PC-3 (cell line): ENCODE measurements at regions not wholly inside any gene's neighbourhood (a gene's known extent, or its start where the extent isn't known, plus 50 kb on each side); places are given as distances from the start of the nearest gene placed in this dataset.

ENCODE experiments used
- ATAC-seq: fragments of 200-7000 bp; cut with Tn5 transposase; 2 replicates; pipeline ENCODE4 v1.9.1; 2020; ENCODE audit warnings: mild to moderate bottlenecking, moderate library complexity
- BruUV-seq: library from RNA; stranded (reverse); fragments of 400-500 nt; replicated peaks from 2 replicates; lab custom pipeline; 2021; lab: Mats Ljungman, UMichigan
- CTCF ChIA-PET: fragments of 300-600 bp; sonication (Branson Sonifier 250); formaldehyde crosslinking; loops from one replicate; lab custom pipeline; 2022; ENCODE audit warnings: antibody characterized with exemption; lab: Charles Lee
- POLR2A ChIA-PET: fragments of 300-600 bp; sonication (Branson Sonifier 250); formaldehyde crosslinking; loops from one replicate; lab custom pipeline; 2022; ENCODE audit warnings: antibody characterized with exemption; ENCODE audit not compliant: unreplicated experiment; lab: Charles Lee
- DNase-seq: peaks from one replicate; pipeline ENCODE4 v3.0.0-alpha.2; 2015
- H2AFZ ChIP-seq: fragments of 300-600 bp; sonication (generic); 2 replicates; pipeline ENCODE4 v1.6.0; 2016; ENCODE audit warnings: antibody characterized with exemption, low read length
- H3F3A ChIP-seq: fragments of 300-600 bp; sonication (generic); one replicate; pipeline ENCODE4 v1.6.0; 2017; ENCODE audit warnings: antibody characterized with exemption, low read length, control low read depth, mild to moderate bottlenecking; ENCODE audit not compliant: unreplicated experiment
- H3K27ac ChIP-seq: fragments of 300-600 bp; sonication (generic); 2 replicates; pipeline ENCODE4 v1.5.1; 2016; ENCODE audit warnings: mild to moderate bottlenecking, low read length
- H3K27me3 ChIP-seq: fragments of 300-600 bp; sonication (generic); 2 replicates; pipeline ENCODE4 v1.6.1; 2016; ENCODE audit warnings: low read length, mixed read lengths
- H3K36me3 ChIP-seq: fragments of 300-600 bp; sonication (generic); 2 replicates; pipeline ENCODE4 v1.6.1; 2016; ENCODE audit warnings: low read depth, mixed run types, low read length, mixed read lengths
- H3K4me1 ChIP-seq: fragments of 300-600 bp; sonication (generic); 2 replicates; pipeline ENCODE4 v1.5.1; 2016; ENCODE audit warnings: low read length; ENCODE audit not compliant: insufficient read depth
- H3K4me2 ChIP-seq: fragments of 300-600 bp; sonication (generic); 2 replicates; pipeline ENCODE4 v1.6.0; 2016; ENCODE audit warnings: low read length
- H3K4me3 ChIP-seq: fragments of 300-600 bp; sonication (generic); 2 replicates; pipeline ENCODE4 v1.5.1; 2016; ENCODE audit warnings: mild to moderate bottlenecking, low read length, mixed read lengths
- H3K79me2 ChIP-seq: fragments of 300-600 bp; sonication (generic); 2 replicates; pipeline ENCODE4 v1.6.1; 2017; ENCODE audit warnings: low read length, mixed read lengths
- H3K9ac ChIP-seq: fragments of 300-600 bp; sonication (generic); 2 replicates; pipeline ENCODE4 v1.6.0; 2016; ENCODE audit warnings: mild to moderate bottlenecking, low read length
- H3K9me2 ChIP-seq: fragments of 300-600 bp; sonication (generic); replicated peaks from 2 replicates; pipeline ENCODE4 v1.6.1; 2016; ENCODE audit warnings: mixed run types, low read length, mixed read lengths
- H3K9me3 ChIP-seq: fragments of 300-600 bp; sonication (generic); 2 replicates; pipeline ENCODE4 v1.6.1; 2016; ENCODE audit warnings: low read length, mixed read lengths
- H4K20me1 ChIP-seq: fragments of 300-600 bp; sonication (generic); 2 replicates; pipeline ENCODE4 v1.6.1; 2016; ENCODE audit warnings: low read length, mixed read lengths
- EZH2 ChIP-seq: fragments of 300-600 bp; sonication (generic); IDR thresholded peaks from one replicate; pipeline ENCODE4 v1.6.1; 2017; ENCODE audit warnings: antibody characterized with exemption, mild to moderate bottlenecking, low read length; ENCODE audit not compliant: unreplicated experiment
- EZH2phosphoT487 ChIP-seq: fragments of 300-600 bp; sonication (generic); IDR thresholded peaks from 2 replicates; pipeline ENCODE4 v1.6.1; 2018; ENCODE audit warnings: mild to moderate bottlenecking, antibody characterized with exemption, low read length, borderline replicate concordance
- intact Hi-C: fragments of 100-400 bp; cut with micrococcal nuclease; formaldehyde crosslinking; loops from 2 replicates; pipeline ENCODE4 v1.9.0; 2023
- TF ChIP-seq, protein P1 (sequence below): fragments of 300-600 bp; sonication (generic); conservative IDR thresholded peaks from 2 replicates; pipeline ENCODE4 v1.5.1; 2017; ENCODE audit warnings: antibody characterized with exemption, low read depth, mild to moderate bottlenecking, low read length

DNA sequence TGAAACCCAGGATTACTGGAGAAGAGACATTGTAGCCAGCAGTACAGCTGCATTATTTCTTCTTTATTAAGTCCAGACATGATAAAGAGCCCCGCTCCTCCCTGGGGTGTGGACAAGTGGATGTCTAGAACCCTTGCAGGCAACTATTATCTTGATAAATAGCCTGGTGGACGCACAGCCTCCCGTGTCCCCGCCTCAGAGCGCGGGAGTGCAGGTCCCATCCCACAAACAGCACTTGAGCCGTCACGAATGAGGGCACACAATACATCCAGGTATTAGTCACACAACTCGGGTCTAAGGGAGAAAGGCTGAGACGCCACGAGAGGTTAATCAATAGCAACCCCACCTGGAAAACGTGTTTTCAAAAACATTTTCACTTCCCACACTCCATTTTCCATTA is 213.2 kb upstream of the SOX1 start:
- Histone ChIP-seq H4K20me1 (no peaks in the 10 kb centered on the region), H3F3A (no peaks in the 10 kb centered on the region), H3K4me2 (no peak overlapping the region), H3K27ac (no peak overlapping the region), H3K4me1 (no peaks in the 10 kb centered on the region), H3K27me3 (no peaks in the 10 kb centered on the region), H3K36me3 (no peaks in the 10 kb centered on the region), H3K79me2 (no peaks in the 10 kb centered on the region), H2AFZ (no peak overlapping the region), H3K9me3 (no peaks in the 10 kb centered on the region), H3K4me3 (no peak overlapping the region), H3K9ac (no peak overlapping the region), H3K9me2 (no peaks in the 10 kb centered on the region)
- ChIA-PET CTCF (no interaction called here), POLR2A (no interaction called here)
- intact Hi-C loops: no loop called here
- ATAC-seq: no peak
- BruUV-seq: no TSS peak
- DNase-seq: no peak
- TF ChIP-seq, protein P1, sequence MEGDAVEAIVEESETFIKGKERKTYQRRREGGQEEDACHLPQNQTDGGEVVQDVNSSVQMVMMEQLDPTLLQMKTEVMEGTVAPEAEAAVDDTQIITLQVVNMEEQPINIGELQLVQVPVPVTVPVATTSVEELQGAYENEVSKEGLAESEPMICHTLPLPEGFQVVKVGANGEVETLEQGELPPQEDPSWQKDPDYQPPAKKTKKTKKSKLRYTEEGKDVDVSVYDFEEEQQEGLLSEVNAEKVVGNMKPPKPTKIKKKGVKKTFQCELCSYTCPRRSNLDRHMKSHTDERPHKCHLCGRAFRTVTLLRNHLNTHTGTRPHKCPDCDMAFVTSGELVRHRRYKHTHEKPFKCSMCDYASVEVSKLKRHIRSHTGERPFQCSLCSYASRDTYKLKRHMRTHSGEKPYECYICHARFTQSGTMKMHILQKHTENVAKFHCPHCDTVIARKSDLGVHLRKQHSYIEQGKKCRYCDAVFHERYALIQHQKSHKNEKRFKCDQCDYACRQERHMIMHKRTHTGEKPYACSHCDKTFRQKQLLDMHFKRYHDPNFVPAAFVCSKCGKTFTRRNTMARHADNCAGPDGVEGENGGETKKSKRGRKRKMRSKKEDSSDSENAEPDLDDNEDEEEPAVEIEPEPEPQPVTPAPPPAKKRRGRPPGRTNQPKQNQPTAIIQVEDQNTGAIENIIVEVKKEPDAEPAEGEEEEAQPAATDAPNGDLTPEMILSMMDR: no peak
- no peak for TF ChIP-seq EZH2
- TF ChIP-seq EZH2phosphoT487: no peak

DNA sequence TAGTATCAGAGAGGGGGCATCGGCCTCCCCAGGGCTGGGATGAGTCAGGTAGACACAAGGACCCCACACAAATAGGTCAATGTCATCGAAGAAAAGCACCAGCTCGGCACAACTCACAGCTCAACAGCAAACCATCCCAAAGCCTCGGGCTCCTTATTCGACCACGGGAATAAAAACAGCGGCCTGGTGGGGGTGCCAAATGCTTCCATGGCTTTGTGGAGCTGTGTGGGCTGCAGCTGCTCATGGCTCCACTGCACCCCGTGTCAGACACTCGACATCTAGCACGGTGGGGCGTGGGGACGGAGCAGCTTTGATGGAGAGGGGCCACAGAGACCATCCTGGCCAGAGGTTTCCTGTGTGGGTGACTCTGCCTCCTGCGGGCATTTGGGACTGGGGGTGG is 212.5 kb upstream of the SOX1 start:
- POLR2A ChIA-PET: no interaction called here
- no peak overlapping the region for H3K9ac ChIP-seq
- no TSS peak for BruUV-seq
- H3K9me2 ChIP-seq: no peaks in the 10 kb centered on the region
- H3K36me3 ChIP-seq: no peaks in the 10 kb centered on the region
- ATAC-seq: no peak
- H2AFZ ChIP-seq: no peak overlapping the region
- TF ChIP-seq EZH2phosphoT487: no peak
- TF ChIP-seq, protein P1: no peak
- no peak for TF ChIP-seq EZH2
- no peaks in the 10 kb centered on the region for H3F3A ChIP-seq
- no peaks in the 10 kb centered on the region for H3K4me1 ChIP-seq
- DNase-seq: no peak
- no peaks in the 10 kb centered on the region for H3K27me3 ChIP-seq
- CTCF ChIA-PET: no interaction called here
- no peaks in the 10 kb centered on the region for H3K79me2 ChIP-seq
- H3K27ac ChIP-seq: no peak overlapping the region
- H3K4me2 ChIP-seq: no peak overlapping the region
- no peak overlapping the region for H3K4me3 ChIP-seq
- intact Hi-C loops: no loop called here
- no peaks in the 10 kb centered on the region for H3K9me3 ChIP-seq
- H4K20me1 ChIP-seq: no peaks in the 10 kb centered on the region

DNA sequence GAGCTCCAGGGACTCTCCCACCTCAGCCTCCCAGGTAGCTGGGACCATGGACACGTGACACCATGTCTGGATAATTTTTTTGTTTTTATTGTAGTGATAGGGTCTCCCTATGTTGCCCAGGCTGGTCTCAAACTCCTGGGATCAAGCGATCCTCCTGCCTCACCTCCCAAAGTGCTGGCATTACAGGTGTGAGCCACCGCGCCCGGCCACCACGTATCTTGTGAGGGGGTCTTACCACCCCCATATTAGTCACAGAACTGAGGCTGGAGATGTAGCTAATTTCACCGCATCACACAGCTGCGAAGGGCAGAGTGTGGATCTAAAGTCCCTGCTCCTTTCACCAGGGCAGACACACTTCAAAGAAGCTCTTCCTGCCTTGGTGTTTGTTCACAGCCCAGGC is 211.8 kb upstream of the SOX1 start:
- Histone ChIP-seq H3K4me1 (no peaks in the 10 kb centered on the region), H3K9me3 (no peaks in the 10 kb centered on the region), H3F3A (no peaks in the 10 kb centered on the region), H3K36me3 (no peaks in the 10 kb centered on the region), H3K4me2 (no peak overlapping the region), H3K9ac (no peak overlapping the region), H3K9me2 (no peaks in the 10 kb centered on the region), H2AFZ (no peak overlapping the region), H3K27me3 (no peaks in the 10 kb centered on the region), H4K20me1 (no peaks in the 10 kb centered on the region), H3K4me3 (no peak overlapping the region), H3K27ac (no peak overlapping the region), H3K79me2 (no peaks in the 10 kb centered on the region)
- no peak for ATAC-seq
- BruUV-seq: no TSS peak
- ChIA-PET CTCF (no interaction called here), POLR2A (no interaction called here)
- DNase-seq: no peak
- TF ChIP-seq EZH2phosphoT487 (no peak), EZH2 (no peak)
- TF ChIP-seq, protein P1: no peak
- intact Hi-C loops: no loop called here
